T47D (cell line): ENCODE measurements at regions not wholly inside any gene's neighbourhood (a gene's known extent, or its start where the extent isn't known, plus 50 kb on each side); places are given as distances from the start of the nearest gene placed in this dataset.
"Not testable (repeated sequence)": the region's sequence is repeated elsewhere in the genome, so short reads cannot be mapped to it uniquely, and the experiment has no call there.

Experiments used
- DNase-seq, 2 experiments: peaks; one replicate each; pipeline versions ENCODE4 v3.0.0 to v3.0.0-alpha.2; 2011 to 2012; ENCODE audit warnings: low read depth in 1 of 2, low spot score in 1 of 2
- JUND ChIP-seq: IDR thresholded peaks from 2 replicates; pipeline ENCODE4 v1.6.1; 2012; ENCODE audit warnings: low read depth
- in situ Hi-C: cut with HindIII; loops from 2 replicates; pipeline ENCODE4 v1.10.0; 2016; ENCODE audit warnings: low sequenced_read_pairs, low pct_unique_long_range_greater_than_20kb

DNA sequence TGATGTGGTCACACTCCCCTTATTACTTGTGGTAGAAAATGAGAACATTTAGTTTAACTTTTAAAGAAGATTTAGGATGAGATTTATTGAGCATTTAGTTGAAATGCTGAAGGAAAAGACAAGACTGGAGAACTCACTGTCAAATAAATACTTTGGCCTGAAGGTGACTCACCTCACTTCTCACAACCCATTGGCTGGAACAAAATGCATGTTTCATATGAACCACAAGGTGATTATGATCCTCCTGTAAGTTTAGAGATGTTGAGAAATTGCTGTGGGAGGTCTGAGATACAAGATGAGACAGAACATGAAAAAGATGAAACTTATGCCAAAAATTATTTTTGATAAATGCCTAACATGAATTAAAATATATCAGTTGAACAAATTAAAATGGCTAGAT, 1004.5 kb downstream of the SOCS6 start:
- no peak for DNase-seq
- in situ Hi-C loops, result no loop called here
- TF ChIP-seq JUND, result no peak

DNA sequence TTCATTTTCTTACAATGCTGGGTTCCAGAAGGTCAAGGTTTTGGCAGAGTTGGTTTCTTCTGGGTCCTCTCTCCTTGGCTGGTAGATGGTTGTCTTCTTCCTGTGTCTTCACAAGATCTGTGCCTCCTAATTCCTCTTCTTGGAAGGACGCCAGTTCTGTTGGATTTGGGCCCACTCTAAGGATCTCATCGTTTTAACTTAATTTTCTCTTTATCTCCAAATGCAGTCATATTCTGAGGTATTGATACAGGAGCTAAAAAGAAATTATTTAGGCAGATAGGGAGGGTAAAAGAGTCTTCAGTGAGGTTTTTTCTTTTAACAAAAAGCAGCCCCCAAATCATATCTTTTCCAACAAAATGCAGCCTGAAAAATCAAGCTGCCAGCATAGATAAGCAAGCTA, 998.4 kb downstream of the SOCS6 start:
- in situ Hi-C loops, result no loop called here
- DNase-seq, result no peak
- no peak for TF ChIP-seq JUND

DNA sequence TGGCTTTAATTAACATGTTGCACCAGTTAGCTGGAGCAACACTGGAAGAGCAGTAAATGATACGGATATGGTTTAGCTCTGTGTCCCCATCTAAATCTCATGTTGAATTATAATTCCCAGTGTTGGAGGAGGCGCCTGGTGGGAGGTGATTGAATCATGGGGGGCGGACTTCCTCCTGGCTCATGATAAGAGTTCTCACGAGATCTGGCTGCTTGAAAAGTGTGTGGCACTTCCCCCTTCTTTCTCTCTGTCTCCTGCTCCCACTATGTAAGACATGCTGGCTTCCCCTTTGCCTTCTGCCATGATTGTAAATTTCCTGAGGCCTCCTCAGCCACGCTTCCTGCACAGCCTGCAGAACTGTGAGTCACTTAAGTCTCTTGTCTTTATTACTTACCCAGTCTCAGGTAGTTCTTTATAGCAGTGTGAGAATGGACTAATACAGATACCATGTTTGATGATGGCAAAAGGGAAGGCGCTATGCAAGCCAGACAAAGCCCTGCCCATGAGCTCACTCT, 963.6 kb downstream of the SOCS6 start:
- TF ChIP-seq JUND, result no peak
- no peak for DNase-seq
- in situ Hi-C loops, result no loop called here

DNA sequence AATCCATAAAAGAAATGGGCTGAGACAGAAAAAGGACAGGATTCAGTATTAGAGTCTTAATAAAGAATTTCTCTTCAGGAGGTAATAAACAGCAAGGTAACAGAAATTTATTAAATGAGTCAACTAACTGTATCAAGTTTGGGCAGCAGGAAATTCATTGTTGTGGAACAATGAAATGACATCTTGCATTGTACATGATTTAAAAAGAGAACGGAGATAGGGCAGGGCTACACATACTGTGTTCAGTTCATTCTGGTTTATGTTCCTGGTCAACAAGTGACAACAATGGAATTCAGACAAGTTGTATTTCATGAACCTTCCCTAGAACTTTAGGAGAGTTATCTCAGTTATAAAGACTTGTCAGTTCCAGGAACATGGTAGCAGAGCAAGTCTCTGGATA, 961.3 kb downstream of the SOCS6 start:
- no peak for DNase-seq
- TF ChIP-seq JUND, result no peak
- in situ Hi-C loops, result no loop called here

DNA sequence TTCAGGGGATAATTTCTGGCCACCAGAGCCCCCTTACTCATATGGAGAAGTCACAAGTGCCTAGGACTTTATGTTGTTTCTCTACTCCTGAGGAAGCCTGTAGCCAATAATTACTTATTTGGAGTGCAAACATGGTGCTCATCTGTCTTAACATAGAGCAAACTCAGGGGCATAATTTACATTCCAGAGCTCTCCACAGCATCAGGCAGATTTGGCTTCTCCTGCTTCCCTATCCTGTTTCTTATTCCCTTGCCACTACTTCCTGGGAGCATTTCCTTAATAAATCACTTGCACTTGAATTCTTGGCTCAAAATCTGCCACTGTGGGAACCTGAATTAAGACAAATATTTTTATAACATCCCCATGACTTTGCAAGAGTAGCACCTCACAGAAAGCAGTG, 960.9 kb downstream of the SOCS6 start:
- DNase-seq, result peak in 1 of 2 experiments; percentile 70
- in situ Hi-C loops, result no loop called here
- TF ChIP-seq JUND, result no peak

DNA sequence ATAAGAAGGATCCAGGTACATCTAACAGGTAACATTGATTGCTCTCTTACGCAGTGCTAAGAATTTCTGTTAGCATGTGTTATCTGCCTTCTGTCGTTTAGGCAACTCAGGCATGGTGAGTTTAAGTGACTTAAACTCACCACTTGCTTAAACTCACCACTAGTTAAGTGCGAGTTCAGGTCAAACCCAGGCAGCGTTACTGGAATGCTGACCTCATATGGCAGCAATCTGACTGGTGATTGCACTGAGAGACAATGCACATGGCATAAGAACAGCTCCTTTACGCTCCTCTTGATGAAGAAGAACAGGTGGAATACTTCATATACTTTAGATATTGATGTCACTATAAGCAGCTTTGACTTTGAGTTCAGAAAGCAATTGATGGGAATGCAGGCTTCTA, 954.1 kb downstream of the SOCS6 start:
- DNase-seq, result peak in 1 of 2 experiments; percentile 43
- TF ChIP-seq JUND, result no peak
- in situ Hi-C loops, result no loop called here

DNA sequence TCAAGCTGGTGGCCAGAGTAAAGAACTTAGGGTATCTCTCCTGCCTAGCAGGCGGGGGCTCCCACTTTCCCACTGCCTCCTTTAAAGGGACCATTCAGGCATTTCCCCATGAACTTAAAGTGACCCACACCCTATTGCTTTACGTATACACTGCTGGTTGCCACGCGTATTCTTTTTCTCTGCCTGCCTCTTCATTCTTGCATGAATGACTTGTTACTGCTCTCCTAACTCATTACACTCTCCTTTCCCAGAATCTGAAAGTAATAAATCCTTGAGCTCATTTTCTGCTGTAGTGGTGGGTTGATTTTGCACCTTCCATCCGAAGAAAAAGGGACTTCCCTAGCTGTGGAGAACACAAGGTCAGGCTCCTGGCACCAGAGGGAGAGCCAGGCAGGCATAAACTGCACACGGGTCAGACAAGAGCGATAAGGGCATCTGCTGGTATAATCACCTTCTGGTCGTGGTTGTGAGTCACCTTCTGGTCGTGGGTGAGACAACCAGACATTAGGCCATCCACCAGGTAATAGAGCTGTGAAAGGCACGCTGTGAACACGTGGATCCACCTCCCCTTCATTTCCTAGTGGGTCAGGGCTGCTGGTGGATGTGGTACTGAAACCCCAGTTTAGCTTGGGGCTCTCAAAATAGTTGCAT, 950.3 kb downstream of the SOCS6 start:
- TF ChIP-seq JUND, result no peak
- DNase-seq, result no peak
- in situ Hi-C loops, result no loop called here

DNA sequence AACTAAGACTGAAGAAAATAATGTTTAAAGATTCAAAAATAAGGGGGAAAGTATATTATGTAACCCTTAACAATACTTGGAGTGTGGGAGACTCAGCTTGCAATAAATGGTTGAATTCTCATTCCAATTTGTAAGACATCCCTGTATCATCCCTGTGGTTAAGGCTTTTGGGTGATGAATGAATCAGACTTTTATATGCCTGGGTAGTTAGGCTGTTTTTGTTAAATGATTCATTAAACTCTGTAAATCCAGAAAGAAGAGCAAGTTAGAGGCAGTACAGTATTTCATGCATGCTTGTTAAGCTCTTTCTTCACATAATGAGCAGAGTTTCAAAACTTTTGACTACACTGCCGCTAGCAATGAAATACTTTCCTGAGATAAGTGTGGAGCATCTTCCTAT, 948.8 kb downstream of the SOCS6 start:
- TF ChIP-seq JUND, result no peak
- no peak for DNase-seq
- in situ Hi-C loops, result no loop called here

DNA sequence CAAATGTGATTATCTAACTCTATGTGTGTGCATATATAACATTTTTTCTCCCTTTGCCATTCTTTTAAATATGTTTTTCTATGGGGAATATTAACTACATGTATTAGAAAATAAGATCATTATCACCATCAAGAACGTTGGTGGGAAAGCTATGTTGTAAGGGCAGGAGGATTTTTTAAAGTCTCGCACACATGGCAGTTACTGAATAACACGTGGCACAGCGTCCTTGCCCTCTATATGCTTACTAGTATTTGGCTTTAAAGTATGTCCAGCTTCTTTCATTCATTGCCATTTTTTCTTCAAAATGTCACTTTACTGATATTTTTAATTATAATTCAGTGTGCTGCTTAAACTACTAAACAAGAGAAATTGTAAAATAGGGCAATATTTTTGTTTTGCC, 944.3 kb downstream of the SOCS6 start:
- DNase-seq, result no peak
- no peak for TF ChIP-seq JUND
- in situ Hi-C loops, result no loop called here

DNA sequence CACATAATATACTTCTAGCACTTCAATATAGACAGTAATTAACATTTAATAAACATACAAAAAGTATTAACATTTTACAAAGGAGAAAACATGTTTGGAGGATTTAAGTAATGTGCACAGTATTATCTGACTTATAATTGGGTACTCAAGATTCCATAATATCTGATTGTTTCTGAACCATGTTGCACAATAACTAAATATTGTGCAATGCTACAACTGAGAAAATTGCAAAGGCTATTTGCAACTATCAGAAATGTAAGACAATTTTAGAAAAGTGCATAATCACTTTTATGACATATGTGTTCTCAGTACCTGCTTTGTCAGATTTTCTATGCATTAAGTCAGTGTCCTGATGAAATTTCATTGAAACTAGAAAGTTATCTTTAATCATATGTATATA, 934.6 kb downstream of the SOCS6 start:
- no peak for DNase-seq
- in situ Hi-C loops, result no loop called here
- no peak for TF ChIP-seq JUND

DNA sequence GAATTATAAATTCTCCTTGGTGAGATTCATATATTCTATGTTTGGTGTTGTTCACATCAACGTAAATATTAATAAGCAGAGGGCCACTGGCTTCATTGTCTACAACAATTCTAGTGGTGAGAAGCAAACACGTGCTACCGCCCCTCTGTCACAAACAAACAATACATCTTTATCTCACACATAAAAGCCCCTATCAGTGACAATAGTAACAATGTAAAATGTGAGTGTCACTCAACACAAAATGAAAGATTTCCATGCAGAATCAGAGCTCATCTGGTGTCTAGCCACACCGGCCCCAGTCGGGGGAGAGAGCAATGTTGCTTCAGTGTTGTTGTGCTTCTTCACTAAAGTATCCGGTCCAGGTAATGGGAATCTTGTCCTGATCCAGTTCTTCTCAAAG, 932.6 kb downstream of the SOCS6 start:
- in situ Hi-C loops, result no loop called here
- TF ChIP-seq JUND, result no peak
- no peak for DNase-seq

DNA sequence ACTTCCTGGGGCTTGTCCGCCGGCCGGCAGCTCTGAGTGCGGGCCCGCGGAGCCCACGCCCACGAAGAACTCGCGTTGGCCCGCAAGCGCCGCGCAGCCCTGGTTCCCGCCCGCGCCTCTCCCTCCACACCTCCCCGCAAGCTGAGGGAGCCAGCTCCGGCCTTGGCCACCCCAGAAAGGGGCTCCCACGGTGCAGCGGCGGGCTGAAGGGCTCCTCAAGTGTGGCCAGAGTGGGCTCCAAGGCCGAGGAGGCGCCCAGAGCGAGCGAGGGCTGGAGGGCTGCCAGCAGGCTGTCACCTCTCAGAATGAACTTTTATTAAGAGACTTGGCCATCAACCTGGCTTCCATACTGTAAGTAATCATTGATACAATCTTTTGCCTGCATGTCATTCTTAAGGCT, 923.9 kb downstream of the SOCS6 start:
- DNase-seq, in situ Hi-C loops: not testable (repeated sequence)

DNA sequence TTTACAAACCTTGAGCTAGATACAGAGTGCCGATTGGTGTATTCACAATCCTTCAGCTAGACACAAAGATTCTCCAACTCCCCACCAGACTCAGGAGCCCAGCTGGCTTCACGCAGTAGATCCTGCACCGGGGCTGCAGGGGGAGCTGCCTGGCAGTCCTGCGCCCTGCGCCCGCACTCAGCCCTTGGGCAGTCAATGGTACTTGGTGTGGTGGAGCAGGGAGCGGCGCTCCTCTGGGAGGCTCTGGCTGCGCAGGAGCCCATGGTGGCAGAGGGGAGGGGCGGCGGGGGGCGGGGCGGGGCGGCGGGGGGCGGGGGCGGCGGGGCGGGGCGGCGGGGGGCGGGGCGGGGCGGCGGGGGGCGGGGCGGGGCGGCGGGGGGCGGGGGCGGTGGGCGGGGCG, 923.4 kb downstream of the SOCS6 start:
- DNase-seq, result no peak
- in situ Hi-C loops, result no loop called here
- TF ChIP-seq JUND, result no peak

DNA sequence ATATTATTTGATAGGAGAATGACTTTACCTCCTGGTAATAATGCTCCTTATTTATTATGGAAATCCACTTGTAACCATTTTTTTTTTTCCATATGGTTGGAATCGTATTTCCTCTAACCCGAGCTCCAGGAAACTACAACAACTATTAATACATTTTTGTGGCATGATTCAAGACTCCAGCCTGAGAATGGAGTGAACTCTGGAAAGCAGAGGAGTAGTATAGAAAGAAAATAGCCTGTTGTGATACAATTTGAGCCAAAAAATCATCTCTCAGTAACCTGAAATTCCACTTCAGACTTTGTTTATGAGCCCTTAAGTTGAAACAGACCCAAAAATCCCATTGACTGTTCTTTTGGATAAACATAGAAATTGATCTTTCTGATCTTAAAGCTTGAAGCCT, 921.1 kb downstream of the SOCS6 start:
- TF ChIP-seq JUND, result no peak
- no peak for DNase-seq
- in situ Hi-C loops, result no loop called here

DNA sequence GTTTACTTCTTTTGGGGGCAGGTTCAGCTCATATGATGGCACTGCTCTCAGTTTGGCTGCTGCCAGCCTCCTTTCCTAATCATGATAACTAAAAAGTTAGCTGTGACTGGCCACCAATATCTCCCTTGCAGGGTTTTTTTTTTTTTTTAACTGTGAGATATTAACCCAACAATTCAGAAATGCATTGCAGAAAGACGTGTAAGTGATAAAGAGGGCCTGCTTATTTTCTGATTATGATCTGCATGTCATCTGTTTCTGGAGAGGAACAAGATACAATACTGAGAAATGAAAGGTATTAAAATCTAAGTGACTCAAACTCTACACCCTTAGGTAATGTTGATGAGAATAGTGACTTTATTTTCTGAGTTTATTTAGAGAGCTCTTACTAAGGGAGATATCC, 905.6 kb downstream of the SOCS6 start:
- no peak for DNase-seq
- no peak for TF ChIP-seq JUND
- in situ Hi-C loops, result no loop called here
